Keratinocyte (primary cell): ENCODE measurements at regions not wholly inside any gene's neighbourhood (a gene's known extent, or its start where the extent isn't known, plus 50 kb on each side); places are given as distances from the start of the nearest gene placed in this dataset.

Experiments used
- DNase-seq: peaks from one replicate; pipeline ENCODE4 v3.0.0-alpha.2; 2011; ENCODE audit warnings: low read depth, missing footprints, low spot score
- FAIRE-seq: peaks from 2 replicates; lab custom pipeline; 2011; peaks lifted over from hg19 to GRCh38; lab: Jason Lieb, UNC
- H2AFZ ChIP-seq: 2 replicates; pipeline ENCODE4 v1.6.0; 2012; ENCODE audit warnings: low read length, control low read depth, inconsistent platforms; ENCODE audit not compliant: control insufficient read depth
- H3K27ac ChIP-seq: 2 replicates; pipeline ENCODE4 v1.5.1; 2011; ENCODE audit warnings: low read length; ENCODE audit not compliant: control insufficient read depth, insufficient read depth
- H3K27me3 ChIP-seq: 3 replicates; pipeline ENCODE4 v1.6.0; 2011; ENCODE audit warnings: low read length; ENCODE audit not compliant: control insufficient read depth, insufficient read depth; ENCODE audit errors: extremely low read depth
- H3K36me3 ChIP-seq, 2 experiments: 2 replicates in 1 of 2; 3 replicates in 1 of 2; pipeline ENCODE4 v1.5.1; 2011; ENCODE audit warnings: low read length in 2 of 2, mild to moderate bottlenecking in 1 of 2; ENCODE audit not compliant: control insufficient read depth in 2 of 2, insufficient read depth in 2 of 2; ENCODE audit errors: extremely low read depth in 1 of 2
- H3K4me1 ChIP-seq: 3 replicates; pipeline ENCODE4 v1.5.1; 2011; ENCODE audit warnings: low read length; ENCODE audit not compliant: control insufficient read depth, insufficient read depth; ENCODE audit errors: extremely low read depth
- H3K4me2 ChIP-seq: 3 replicates; pipeline ENCODE4 v1.6.0; 2011; ENCODE audit warnings: low read depth, low read length; ENCODE audit not compliant: control insufficient read depth, insufficient read depth; ENCODE audit errors: extremely low read depth
- H3K4me3 ChIP-seq, 3 experiments: fragments of 200-600 bp in 1 of 3; sonication (generic) in 1 of 3; 2 replicates in 2 of 3; 3 replicates in 1 of 3; pipeline ENCODE4 v1.5.1; 2011 to 2016; ENCODE audit warnings: low read length in 3 of 3, mild to moderate bottlenecking in 3 of 3, control low read depth in 2 of 3, inconsistent platforms in 1 of 3, low read depth in 1 of 3, mixed read lengths in 1 of 3, mixed run types in 1 of 3, moderate library complexity in 1 of 3; ENCODE audit not compliant: control insufficient read depth in 2 of 3, insufficient read depth in 2 of 3; ENCODE audit errors: extremely low read depth in 1 of 3
- H3K79me2 ChIP-seq: 2 replicates; pipeline ENCODE4 v1.6.0; 2012; ENCODE audit warnings: low read length; ENCODE audit not compliant: control insufficient read depth, insufficient read depth
- H3K9ac ChIP-seq: 3 replicates; pipeline ENCODE4 v1.6.0; 2011; ENCODE audit warnings: low read length; ENCODE audit not compliant: control insufficient read depth, insufficient read depth; ENCODE audit errors: extremely low read depth
- H3K9me1 ChIP-seq: 3 replicates; pipeline ENCODE4 v1.6.0; 2011; ENCODE audit warnings: low read length; ENCODE audit not compliant: control insufficient read depth, insufficient read depth; ENCODE audit errors: extremely low read depth
- H3K9me3 ChIP-seq: 2 replicates; pipeline ENCODE4 v1.5.1; 2012; ENCODE audit warnings: low read depth, low read length; ENCODE audit not compliant: control insufficient read depth
- H4K20me1 ChIP-seq: 3 replicates; pipeline ENCODE4 v1.6.0; 2011; ENCODE audit warnings: low read length; ENCODE audit not compliant: control insufficient read depth, insufficient read depth; ENCODE audit errors: extremely low read depth
- EZH2 ChIP-seq: IDR thresholded peaks from one replicate; pipeline ENCODE4 v1.6.1; 2012; ENCODE audit warnings: inconsistent platforms, mild to moderate bottlenecking, low read length, moderate library complexity
- dilution Hi-C: fragments of 300-500 bp; cut with MboI; formaldehyde crosslinking; loops from one replicate; pipeline ENCODE4 v1.7.0; 2020; ENCODE audit warnings: low sequenced_read_pairs; ENCODE audit not compliant: extremely low pct_ligation_motif_present
- TF ChIP-seq, protein P1 (sequence below), 3 experiments: IDR thresholded peaks in 1 of 3; conservative IDR thresholded peaks in 1 of 3; optimal IDR thresholded peaks in 1 of 3; 2 replicates in 2 of 3; 3 replicates in 1 of 3; pipeline versions ENCODE3 to v1.5.1; 2011; ENCODE audit warnings: low read length in 3 of 3, mild to moderate bottlenecking in 3 of 3, moderate library complexity in 2 of 3, control low read depth in 1 of 3, inconsistent platforms in 1 of 3; ENCODE audit not compliant: insufficient read depth in 2 of 3; ENCODE audit errors: extremely low read depth in 1 of 3

- dilution Hi-C loops, result no loop called here
- peak; percentile 13 for DNase-seq
- H3K9ac ChIP-seq, result no peak overlapping the region
- peaks cover 3% of the 10 kb centered on the region for H3K9me3 ChIP-seq
- H3K4me2 ChIP-seq, result no peak overlapping the region
- no peaks in the 10 kb centered on the region for H4K20me1 ChIP-seq
- no peaks in the 10 kb centered on the region for H3K9me1 ChIP-seq
- peaks cover 8% of the 10 kb centered on the region for H3K4me1 ChIP-seq
- H3K4me3 ChIP-seq, result no peak overlapping the region
- H3K36me3 ChIP-seq, result no peaks in the 10 kb centered on the region
- no peak overlapping the region for H2AFZ ChIP-seq
- TF ChIP-seq, protein P1, sequence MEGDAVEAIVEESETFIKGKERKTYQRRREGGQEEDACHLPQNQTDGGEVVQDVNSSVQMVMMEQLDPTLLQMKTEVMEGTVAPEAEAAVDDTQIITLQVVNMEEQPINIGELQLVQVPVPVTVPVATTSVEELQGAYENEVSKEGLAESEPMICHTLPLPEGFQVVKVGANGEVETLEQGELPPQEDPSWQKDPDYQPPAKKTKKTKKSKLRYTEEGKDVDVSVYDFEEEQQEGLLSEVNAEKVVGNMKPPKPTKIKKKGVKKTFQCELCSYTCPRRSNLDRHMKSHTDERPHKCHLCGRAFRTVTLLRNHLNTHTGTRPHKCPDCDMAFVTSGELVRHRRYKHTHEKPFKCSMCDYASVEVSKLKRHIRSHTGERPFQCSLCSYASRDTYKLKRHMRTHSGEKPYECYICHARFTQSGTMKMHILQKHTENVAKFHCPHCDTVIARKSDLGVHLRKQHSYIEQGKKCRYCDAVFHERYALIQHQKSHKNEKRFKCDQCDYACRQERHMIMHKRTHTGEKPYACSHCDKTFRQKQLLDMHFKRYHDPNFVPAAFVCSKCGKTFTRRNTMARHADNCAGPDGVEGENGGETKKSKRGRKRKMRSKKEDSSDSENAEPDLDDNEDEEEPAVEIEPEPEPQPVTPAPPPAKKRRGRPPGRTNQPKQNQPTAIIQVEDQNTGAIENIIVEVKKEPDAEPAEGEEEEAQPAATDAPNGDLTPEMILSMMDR (optimal IDR thresholded peaks at IDR 0.05 in 1 of 3, IDR thresholded peaks at IDR 0.05 in 1 of 3, conservative IDR thresholded peaks at IDR 0.05 in 1 of 3; ENCODE audit: extremely low read depth in 1 of 3, insufficient read depth in 2 of 3, low read length in 3 of 3), result no peak
- no peak for TF ChIP-seq EZH2
- H3K79me2 ChIP-seq, result no peaks in the 10 kb centered on the region
- no peak overlapping the region for H3K27ac ChIP-seq
- no peaks in the 10 kb centered on the region for H3K27me3 ChIP-seq
- peak; percentile 78 for FAIRE-seq
Observed at GRCh38 chr1:221947731-221948130, 205.8 kb upstream of the DUSP10 start.

GRCh38 chr1:221946768-221947167, 204.9 kb upstream of the DUSP10 start:
- no peak overlapping the region for H3K4me3 ChIP-seq
- no peaks in the 10 kb centered on the region for H3K9me1 ChIP-seq
- no peak for TF ChIP-seq EZH2
- TF ChIP-seq, protein P1 (optimal IDR thresholded peaks at IDR 0.05 in 1 of 3, IDR thresholded peaks at IDR 0.05 in 1 of 3, conservative IDR thresholded peaks at IDR 0.05 in 1 of 3; ENCODE audit: extremely low read depth in 1 of 3, insufficient read depth in 2 of 3, low read length in 3 of 3), result no peak
- dilution Hi-C loops, result no loop called here
- H3K9me3 ChIP-seq, result peaks cover 3% of the 10 kb centered on the region
- no peaks in the 10 kb centered on the region for H4K20me1 ChIP-seq
- DNase-seq, result no peak
- H3K4me2 ChIP-seq, result no peak overlapping the region
- H2AFZ ChIP-seq, result no peak overlapping the region
- no peak overlapping the region for H3K9ac ChIP-seq
- FAIRE-seq, result no peak
- H3K27me3 ChIP-seq, result no peaks in the 10 kb centered on the region
- no peaks in the 10 kb centered on the region for H3K79me2 ChIP-seq
- peaks cover 8% of the 10 kb centered on the region for H3K4me1 ChIP-seq
- no peaks in the 10 kb centered on the region for H3K36me3 ChIP-seq
- H3K27ac ChIP-seq, result no peak overlapping the region
